ENCODE measurements at regions not wholly inside any gene's neighbourhood (a gene's known extent, or its start where the extent isn't known, plus 50 kb on each side); places are given as distances from the start of the nearest gene placed in this dataset.

GRCh38 chr9:108083160-108083750 lies 593.7 kb upstream of the KLF4 start:
- Mint-ChIP-seq H3K27me3 (ENCODE audit: low read depth) (no peaks in the 10 kb centered on the region), H3K4me1 (ENCODE audit: low read depth) (no peaks in the 10 kb centered on the region), H3K4me3 (no peak overlapping the region), H3K27ac (no peak overlapping the region), H3K36me3 (ENCODE audit: low read depth) (no peaks in the 10 kb centered on the region), H3K9me3 (peaks cover 22% of the 10 kb centered on the region)

- Mint-ChIP-seq H3K9me3 (peaks cover 21% of the 10 kb centered on the region), H3K4me1 (ENCODE audit: low read depth) (no peaks in the 10 kb centered on the region), H3K4me3 (no peak overlapping the region), H3K36me3 (ENCODE audit: low read depth) (no peaks in the 10 kb centered on the region), H3K27ac (no peak overlapping the region), H3K27me3 (ENCODE audit: low read depth) (no peaks in the 10 kb centered on the region)
Observed at GRCh38 chr9:108081112-108081511, 591.5 kb upstream of the KLF4 start.

GRCh38 chr9:108080285-108080684 lies 590.7 kb upstream of the KLF4 start:
- H3K27ac Mint-ChIP-seq, result no peak overlapping the region
- H3K9me3 Mint-ChIP-seq, result peaks cover 21% of the 10 kb centered on the region
- no peaks in the 10 kb centered on the region for H3K4me1 Mint-ChIP-seq (ENCODE audit: low read depth)
- no peaks in the 10 kb centered on the region for H3K36me3 Mint-ChIP-seq (ENCODE audit: low read depth)
- no peaks in the 10 kb centered on the region for H3K27me3 Mint-ChIP-seq (ENCODE audit: low read depth)
- no peak overlapping the region for H3K4me3 Mint-ChIP-seq

- H3K27me3 Mint-ChIP-seq (ENCODE audit: low read depth), result no peaks in the 10 kb centered on the region
- H3K27ac Mint-ChIP-seq, result no peak overlapping the region
- H3K36me3 Mint-ChIP-seq (ENCODE audit: low read depth), result no peaks in the 10 kb centered on the region
- H3K4me1 Mint-ChIP-seq (ENCODE audit: low read depth), result no peaks in the 10 kb centered on the region
- peaks cover 16% of the 10 kb centered on the region for H3K9me3 Mint-ChIP-seq
- H3K4me3 Mint-ChIP-seq, result no peak overlapping the region
Observed at GRCh38 chr9:108078811-108079210, 589.2 kb upstream of the KLF4 start.

- no peaks in the 10 kb centered on the region for H3K27me3 Mint-ChIP-seq (ENCODE audit: low read depth)
- H3K4me1 Mint-ChIP-seq (ENCODE audit: low read depth), result no peaks in the 10 kb centered on the region
- H3K27ac Mint-ChIP-seq, result no peak overlapping the region
- H3K9me3 Mint-ChIP-seq, result peaks cover 16% of the 10 kb centered on the region
- H3K4me3 Mint-ChIP-seq, result no peak overlapping the region
- H3K36me3 Mint-ChIP-seq (ENCODE audit: low read depth), result no peaks in the 10 kb centered on the region
Observed at GRCh38 chr9:108078375-108078774, 588.8 kb upstream of the KLF4 start.

GRCh38 chr9:108077556-108077955 lies 588.0 kb upstream of the KLF4 start:
- H3K4me3 Mint-ChIP-seq, result no peak overlapping the region

GRCh38 chr9:108074900-108075299 lies 585.3 kb upstream of the KLF4 start:
- H3K27ac Mint-ChIP-seq, result no peak overlapping the region
- H3K9me3 Mint-ChIP-seq, result peaks cover 23% of the 10 kb centered on the region
- H3K4me3 Mint-ChIP-seq, result no peak overlapping the region
- H3K4me1 Mint-ChIP-seq (ENCODE audit: low read depth), result no peaks in the 10 kb centered on the region
- no peaks in the 10 kb centered on the region for H3K27me3 Mint-ChIP-seq (ENCODE audit: low read depth)
- H3K36me3 Mint-ChIP-seq (ENCODE audit: low read depth), result no peaks in the 10 kb centered on the region

More at GRCh38 chr9:108077556-108077955, 588.0 kb upstream of the KLF4 start:
- Mint-ChIP-seq H3K27ac (no peak overlapping the region), H3K4me1 (ENCODE audit: low read depth) (no peaks in the 10 kb centered on the region), H3K36me3 (ENCODE audit: low read depth) (no peaks in the 10 kb centered on the region), H3K9me3 (peaks cover 16% of the 10 kb centered on the region), H3K27me3 (ENCODE audit: low read depth) (no peaks in the 10 kb centered on the region)

GRCh38 chr9:108073823-108074222 lies 584.3 kb upstream of the KLF4 start:
- no peaks in the 10 kb centered on the region for H3K27me3 Mint-ChIP-seq (ENCODE audit: low read depth)
- no peaks in the 10 kb centered on the region for H3K36me3 Mint-ChIP-seq (ENCODE audit: low read depth)
- no peaks in the 10 kb centered on the region for H3K4me1 Mint-ChIP-seq (ENCODE audit: low read depth)
- H3K9me3 Mint-ChIP-seq, result peaks cover 18% of the 10 kb centered on the region
- no peak overlapping the region for H3K27ac Mint-ChIP-seq
- no peak overlapping the region for H3K4me3 Mint-ChIP-seq

GRCh38 chr9:108072740-108073139 lies 583.2 kb upstream of the KLF4 start:
- no peaks in the 10 kb centered on the region for H3K36me3 Mint-ChIP-seq (ENCODE audit: low read depth)
- H3K4me3 Mint-ChIP-seq, result no peak overlapping the region
- peaks cover 8% of the 10 kb centered on the region for H3K9me3 Mint-ChIP-seq
- no peaks in the 10 kb centered on the region for H3K4me1 Mint-ChIP-seq (ENCODE audit: low read depth)
- no peaks in the 10 kb centered on the region for H3K27me3 Mint-ChIP-seq (ENCODE audit: low read depth)
- no peak overlapping the region for H3K27ac Mint-ChIP-seq

- no peaks in the 10 kb centered on the region for H3K27me3 Mint-ChIP-seq (ENCODE audit: low read depth)
- H3K4me1 Mint-ChIP-seq (ENCODE audit: low read depth), result no peaks in the 10 kb centered on the region
- no peak overlapping the region for H3K27ac Mint-ChIP-seq
- peaks cover 8% of the 10 kb centered on the region for H3K9me3 Mint-ChIP-seq
- no peak overlapping the region for H3K4me3 Mint-ChIP-seq
- H3K36me3 Mint-ChIP-seq (ENCODE audit: low read depth), result no peaks in the 10 kb centered on the region
Observed at GRCh38 chr9:108070861-108071260, 581.3 kb upstream of the KLF4 start.

GRCh38 chr9:108069991-108070390 lies 580.4 kb upstream of the KLF4 start:
- no peaks in the 10 kb centered on the region for H3K4me1 Mint-ChIP-seq (ENCODE audit: low read depth)
- no peak overlapping the region for H3K27ac Mint-ChIP-seq
- H3K36me3 Mint-ChIP-seq (ENCODE audit: low read depth), result no peaks in the 10 kb centered on the region
- no peak overlapping the region for H3K4me3 Mint-ChIP-seq
- H3K27me3 Mint-ChIP-seq (ENCODE audit: low read depth), result no peaks in the 10 kb centered on the region
- peaks cover 8% of the 10 kb centered on the region for H3K9me3 Mint-ChIP-seq

- no peak overlapping the region for H3K4me3 Mint-ChIP-seq
- H3K4me1 Mint-ChIP-seq (ENCODE audit: low read depth), result no peaks in the 10 kb centered on the region
- no peak overlapping the region for H3K27ac Mint-ChIP-seq
- no peaks in the 10 kb centered on the region for H3K36me3 Mint-ChIP-seq (ENCODE audit: low read depth)
- no peaks in the 10 kb centered on the region for H3K27me3 Mint-ChIP-seq (ENCODE audit: low read depth)
- H3K9me3 Mint-ChIP-seq, result peaks cover 3% of the 10 kb centered on the region
Observed at GRCh38 chr9:108062680-108063079, 573.1 kb upstream of the KLF4 start.

- Mint-ChIP-seq H3K36me3 (ENCODE audit: low read depth) (no peaks in the 10 kb centered on the region), H3K4me3 (no peak overlapping the region), H3K27ac (no peak overlapping the region), H3K27me3 (ENCODE audit: low read depth) (no peaks in the 10 kb centered on the region), H3K9me3 (peaks cover 3% of the 10 kb centered on the region), H3K4me1 (ENCODE audit: low read depth) (no peaks in the 10 kb centered on the region)
Observed at GRCh38 chr9:108060175-108060574, 570.6 kb upstream of the KLF4 start.

GRCh38 chr9:108058135-108058814 lies 568.7 kb upstream of the KLF4 start:
- Mint-ChIP-seq H3K4me3 (no peak overlapping the region), H3K36me3 (ENCODE audit: low read depth) (no peaks in the 10 kb centered on the region), H3K27ac (no peak overlapping the region), H3K9me3 (peaks cover 3% of the 10 kb centered on the region), H3K27me3 (ENCODE audit: low read depth) (no peaks in the 10 kb centered on the region), H3K4me1 (ENCODE audit: low read depth) (no peaks in the 10 kb centered on the region)

GRCh38 chr9:108057421-108058134 lies 568.0 kb upstream of the KLF4 start:
- Mint-ChIP-seq H3K36me3 (ENCODE audit: low read depth) (no peaks in the 10 kb centered on the region), H3K9me3 (peaks cover under 1% of the 10 kb centered on the region), H3K4me1 (ENCODE audit: low read depth) (no peaks in the 10 kb centered on the region), H3K27me3 (ENCODE audit: low read depth) (no peaks in the 10 kb centered on the region), H3K27ac (no peak overlapping the region), H3K4me3 (no peak overlapping the region)
